Thoracic aorta (tissue), 2 donors: ENCODE measurements at regions not wholly inside any gene's neighbourhood (a gene's known extent, or its start where the extent isn't known, plus 50 kb on each side); places are given as distances from the start of the nearest gene placed in this dataset.
"Not testable (repeated sequence)": the region's sequence is repeated elsewhere in the genome, so short reads cannot be mapped to it uniquely, and the experiment has no call there.

Experiments
- ATAC-seq: fragments of 150-250 bp; one replicate; pipeline ENCODE4 v1.8.0; 2017; ENCODE audit warnings: low read depth; ENCODE audit not compliant: insufficient number of reproducible peaks, low FRiP score
- DNase-seq: peaks from one replicate; pipeline ENCODE4 v3.0.0-alpha.2; 2020; ENCODE audit warnings: low spot score
- H3K27ac ChIP-seq, 2 donors: fragments of 200-600 bp; sonication (generic); 1 replicate in 1 of 2; 2 replicates in 1 of 2; pipeline ENCODE4 v1.5.1; 2016; ENCODE audit warnings: mild to moderate bottlenecking in 2 of 2, moderate library complexity in 2 of 2
- H3K27me3 ChIP-seq: fragments of 200-600 bp; sonication (generic); replicated peaks from 2 replicates; pipeline ENCODE4 v1.6.0; 2016; ENCODE audit warnings: mild to moderate bottlenecking; ENCODE audit not compliant: insufficient read depth
- H3K36me3 ChIP-seq: fragments of 200-600 bp; sonication (generic); one replicate; pipeline ENCODE4 v1.5.1; 2016
- H3K4me1 ChIP-seq, 2 donors: fragments of 200-600 bp; sonication (generic); 1 replicate in 1 of 2; 2 replicates in 1 of 2; pipeline versions ENCODE4 v1.5.1 to v1.6.0; 2016; ENCODE audit warnings: low read depth in 2 of 2, mild to moderate bottlenecking in 1 of 2; ENCODE audit not compliant: control insufficient read depth in 1 of 2
- H3K4me3 ChIP-seq: fragments of 200-600 bp; sonication (generic); 2 replicates; pipeline ENCODE4 v1.5.1; 2016; ENCODE audit warnings: mild to moderate bottlenecking
- H3K9me3 ChIP-seq: fragments of 200-600 bp; sonication (generic); 2 replicates; pipeline ENCODE4 v1.5.1; 2016
- TF ChIP-seq, protein P1 (sequence below): fragments of 200-600 bp; sonication (generic); IDR thresholded peaks from one replicate; pipeline ENCODE4 v1.5.1; 2019; ENCODE audit warnings: antibody characterized with exemption

DNA sequence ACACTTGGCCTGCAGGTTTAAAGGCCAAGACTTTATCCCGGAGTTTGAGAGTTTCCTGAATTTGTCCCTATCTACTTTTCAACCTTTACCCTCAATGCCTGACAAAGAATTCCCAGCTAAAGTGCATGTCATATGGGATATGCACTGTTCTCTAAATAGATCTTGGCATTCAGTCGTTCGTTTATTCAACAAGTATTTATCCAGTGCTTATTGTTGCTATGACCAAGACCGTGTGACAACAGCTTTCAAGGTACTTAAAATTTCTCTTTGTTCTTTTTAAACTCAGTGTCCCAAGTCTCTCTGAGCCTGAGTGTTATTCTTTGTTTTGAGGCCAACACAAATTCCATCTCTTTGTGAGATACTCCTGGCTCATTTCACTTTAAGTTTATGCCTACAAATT is 133.4 kb downstream of the RGPD3 start:
- Histone ChIP-seq H3K4me1 (no peaks in the 10 kb centered on the region), H3K9me3 (no peaks in the 10 kb centered on the region), H3K27me3 (no peaks in the 10 kb centered on the region), H3K27ac (no peak overlapping the region), H3K4me3 (no peak overlapping the region), H3K36me3 (no peaks in the 10 kb centered on the region)
- ATAC-seq (no peak), DNase-seq (no peak)
- TF ChIP-seq, protein P1, sequence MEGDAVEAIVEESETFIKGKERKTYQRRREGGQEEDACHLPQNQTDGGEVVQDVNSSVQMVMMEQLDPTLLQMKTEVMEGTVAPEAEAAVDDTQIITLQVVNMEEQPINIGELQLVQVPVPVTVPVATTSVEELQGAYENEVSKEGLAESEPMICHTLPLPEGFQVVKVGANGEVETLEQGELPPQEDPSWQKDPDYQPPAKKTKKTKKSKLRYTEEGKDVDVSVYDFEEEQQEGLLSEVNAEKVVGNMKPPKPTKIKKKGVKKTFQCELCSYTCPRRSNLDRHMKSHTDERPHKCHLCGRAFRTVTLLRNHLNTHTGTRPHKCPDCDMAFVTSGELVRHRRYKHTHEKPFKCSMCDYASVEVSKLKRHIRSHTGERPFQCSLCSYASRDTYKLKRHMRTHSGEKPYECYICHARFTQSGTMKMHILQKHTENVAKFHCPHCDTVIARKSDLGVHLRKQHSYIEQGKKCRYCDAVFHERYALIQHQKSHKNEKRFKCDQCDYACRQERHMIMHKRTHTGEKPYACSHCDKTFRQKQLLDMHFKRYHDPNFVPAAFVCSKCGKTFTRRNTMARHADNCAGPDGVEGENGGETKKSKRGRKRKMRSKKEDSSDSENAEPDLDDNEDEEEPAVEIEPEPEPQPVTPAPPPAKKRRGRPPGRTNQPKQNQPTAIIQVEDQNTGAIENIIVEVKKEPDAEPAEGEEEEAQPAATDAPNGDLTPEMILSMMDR, result no peak

DNA sequence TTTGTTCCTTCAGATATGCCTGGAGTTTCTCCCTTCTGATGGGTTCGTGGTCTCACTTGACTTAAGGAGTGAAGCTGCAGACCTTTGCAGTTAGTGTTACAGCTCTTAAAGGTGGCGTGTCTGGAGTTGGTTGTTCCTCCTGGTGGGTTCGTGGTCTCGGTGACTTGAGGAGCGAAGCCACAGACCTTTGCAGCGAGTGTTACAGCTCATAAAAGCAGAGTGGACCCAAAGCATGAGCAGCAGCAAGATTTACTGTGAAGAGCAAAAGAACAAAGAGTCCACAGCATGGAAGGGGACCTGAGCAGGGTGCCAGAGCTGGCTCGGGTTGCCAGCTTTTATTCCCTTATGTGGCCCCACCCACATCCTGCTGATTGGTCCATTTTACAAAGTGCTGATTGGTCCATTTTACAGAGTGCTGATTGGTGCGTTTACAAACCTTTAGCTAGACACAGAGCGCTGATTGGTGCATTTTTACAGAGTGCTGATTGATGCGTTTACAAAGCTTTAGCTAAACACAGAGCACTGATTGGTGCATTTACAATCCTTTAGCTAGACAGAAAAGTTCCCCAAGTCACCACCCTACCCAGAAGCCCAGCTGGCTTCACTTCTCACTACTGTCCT is 134.8 kb downstream of the RGPD3 start:
- not testable (repeated sequence) for ATAC-seq, H3K27ac ChIP-seq, H3K9me3 ChIP-seq, H3K36me3 ChIP-seq, DNase-seq, H3K4me1 ChIP-seq, H3K4me3 ChIP-seq, H3K27me3 ChIP-seq

DNA sequence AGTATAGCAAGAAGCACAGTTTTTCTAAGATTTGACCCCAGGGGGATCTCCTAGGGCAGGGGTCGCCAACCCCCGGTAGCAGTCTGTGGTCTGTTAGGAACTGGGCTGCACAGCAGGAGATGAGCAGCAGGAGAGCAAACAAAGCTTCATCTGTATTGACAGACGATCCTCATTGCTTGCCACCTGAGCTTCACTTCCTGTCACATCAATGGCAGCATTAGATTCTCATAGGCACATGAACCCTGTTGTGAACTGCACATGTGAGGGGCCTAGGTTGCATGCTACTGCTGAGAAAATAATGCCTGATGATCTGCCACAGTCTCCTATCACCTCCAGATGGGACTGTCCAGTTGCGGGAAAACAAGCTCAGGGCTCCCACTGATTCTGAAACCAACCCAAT is 136.2 kb downstream of the RGPD3 start:
- no peak overlapping the region for H3K4me3 ChIP-seq
- no peaks in the 10 kb centered on the region for H3K9me3 ChIP-seq
- H3K27me3 ChIP-seq, result no peaks in the 10 kb centered on the region
- H3K4me1 ChIP-seq, result no peaks in the 10 kb centered on the region
- DNase-seq (no peak), ATAC-seq (no peak)
- TF ChIP-seq, protein P1, result no peak
- H3K36me3 ChIP-seq, result no peaks in the 10 kb centered on the region
- no peak overlapping the region for H3K27ac ChIP-seq

DNA sequence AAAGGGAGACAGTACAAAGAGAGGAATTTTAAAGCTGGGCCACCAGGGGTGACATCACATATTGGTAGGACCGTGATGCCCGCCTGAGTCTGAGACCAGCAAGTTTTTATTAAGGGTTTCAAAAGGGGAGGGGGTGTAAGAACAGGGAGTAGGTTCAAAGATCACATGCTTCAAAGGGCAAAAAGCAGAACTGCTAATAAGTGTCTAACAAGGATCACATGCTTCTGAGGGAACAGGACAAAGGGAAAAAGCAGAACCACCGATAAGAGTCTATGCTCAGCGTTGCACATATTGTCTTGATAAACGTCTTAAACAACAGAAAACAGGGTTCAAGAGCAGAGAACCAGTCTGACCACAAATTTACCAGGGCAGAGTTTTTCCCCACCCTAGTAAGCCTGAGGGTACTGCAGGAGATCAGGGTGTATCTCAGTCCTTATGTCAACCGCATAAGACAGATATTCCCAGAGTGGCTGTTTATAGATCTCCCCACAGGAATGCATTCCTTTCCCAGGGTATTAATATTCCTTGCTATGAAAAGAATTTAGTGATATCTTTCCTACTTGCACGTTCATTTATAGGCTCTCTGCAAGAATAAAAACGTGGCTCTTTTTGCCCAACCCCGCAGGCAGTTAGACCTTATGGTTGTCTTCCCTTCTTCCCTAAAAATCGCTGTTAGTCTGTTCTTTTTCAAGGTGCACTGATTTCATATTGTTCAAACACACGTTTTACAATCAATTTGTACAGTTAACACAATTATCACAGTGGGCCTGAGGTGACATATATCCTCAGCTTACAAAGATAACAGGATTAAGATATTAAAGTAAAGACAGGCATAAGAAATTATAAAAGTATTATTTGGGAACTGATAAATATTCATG is 136.5 kb upstream of the UXS1 start:
- not testable (repeated sequence) for H3K4me1 ChIP-seq, ATAC-seq

DNA sequence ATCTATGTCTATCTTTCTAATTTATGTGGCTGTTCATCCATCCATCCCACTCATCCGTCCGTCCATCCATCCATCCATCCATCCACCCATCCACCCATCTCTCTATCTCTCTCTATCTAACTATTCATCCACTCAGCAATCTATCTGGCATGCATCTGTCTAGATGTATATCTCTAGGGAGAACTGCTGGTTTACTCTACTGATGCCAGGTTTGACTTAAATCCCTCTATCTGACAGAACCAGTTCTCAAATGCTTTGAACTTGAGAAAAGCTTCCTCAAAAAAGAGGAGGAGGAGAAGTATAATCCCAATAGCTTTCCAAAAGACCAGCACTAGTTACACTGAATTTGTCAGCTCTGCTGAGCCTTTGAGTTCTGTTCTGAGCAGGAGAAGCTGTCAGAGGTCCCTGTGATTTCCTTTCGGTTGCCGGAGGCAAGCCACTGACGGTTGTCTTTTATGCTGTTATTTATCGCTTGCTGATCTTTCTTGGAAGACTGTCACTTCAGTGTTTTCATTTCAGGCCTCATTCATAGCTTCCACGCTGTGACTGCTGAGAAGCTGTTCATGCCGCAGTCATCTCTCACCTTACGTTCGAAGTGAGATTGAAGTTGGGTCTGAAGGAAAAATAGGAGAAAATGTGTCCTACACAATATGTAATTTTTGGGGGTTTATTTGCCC is 129.4 kb upstream of the UXS1 start:
- no peaks in the 10 kb centered on the region for H3K36me3 ChIP-seq
- no peaks in the 10 kb centered on the region for H3K9me3 ChIP-seq
- TF ChIP-seq, protein P1, result no peak
- H3K4me3 ChIP-seq, result no peak overlapping the region
- no peaks in the 10 kb centered on the region for H3K4me1 ChIP-seq
- DNase-seq, result no peak
- no peaks in the 10 kb centered on the region for H3K27me3 ChIP-seq
- no peak overlapping the region for H3K27ac ChIP-seq
- no peak for ATAC-seq

More for the DNA sequence above, 136.5 kb upstream of the UXS1 start:
- H3K9me3 ChIP-seq, H3K36me3 ChIP-seq, DNase-seq, H3K27me3 ChIP-seq, H3K27ac ChIP-seq, H3K4me3 ChIP-seq: not testable (repeated sequence)

DNA sequence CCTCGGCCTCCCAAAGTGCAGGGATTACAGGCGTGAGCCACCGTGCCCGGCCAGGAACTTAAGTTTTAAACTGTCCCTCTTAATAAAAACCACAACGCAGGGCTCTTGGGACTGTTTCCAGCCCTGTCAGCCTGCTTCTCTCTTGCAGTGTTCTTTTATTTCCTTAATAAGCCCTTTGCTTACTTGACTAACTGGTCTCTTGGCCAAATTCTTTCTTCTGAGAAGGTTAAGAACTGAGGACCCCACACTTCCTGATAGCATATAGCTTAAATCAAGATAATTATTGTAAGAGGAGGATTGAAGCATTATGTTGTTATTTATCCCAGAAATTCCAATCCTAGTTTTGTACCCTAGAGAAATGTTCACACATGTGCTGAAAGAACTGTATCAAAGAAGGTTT is 128.2 kb upstream of the UXS1 start:
- Histone ChIP-seq H3K4me3 (no peak overlapping the region), H3K4me1 (no peaks in the 10 kb centered on the region), H3K36me3 (no peaks in the 10 kb centered on the region), H3K9me3 (no peaks in the 10 kb centered on the region), H3K27ac (no peak overlapping the region), H3K27me3 (no peaks in the 10 kb centered on the region)
- no peak for ATAC-seq
- TF ChIP-seq, protein P1, result no peak
- DNase-seq, result no peak

DNA sequence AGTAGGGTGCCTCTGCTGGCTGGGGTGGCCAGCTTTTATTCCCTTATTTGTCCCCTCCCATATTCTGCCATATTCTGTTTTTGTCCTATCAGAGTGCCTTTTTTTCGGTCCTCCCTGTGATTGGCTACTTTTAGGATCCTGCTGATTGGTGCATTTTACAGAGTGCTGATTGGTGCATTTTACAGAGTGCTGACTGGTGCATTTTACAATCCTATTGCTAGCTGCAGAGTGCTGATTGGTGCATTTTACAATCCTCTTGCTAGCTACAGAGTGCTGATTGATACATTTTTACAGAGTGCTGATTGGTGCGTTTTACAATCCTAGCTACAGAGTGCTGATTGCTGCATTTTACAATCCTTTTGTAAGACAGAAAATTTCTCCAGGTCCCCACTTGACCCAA is 126.3 kb upstream of the UXS1 start:
- not testable (repeated sequence) for H3K36me3 ChIP-seq, DNase-seq

More for the DNA sequence above, 126.3 kb upstream of the UXS1 start:
- H3K27me3 ChIP-seq, H3K4me1 ChIP-seq, ATAC-seq, H3K27ac ChIP-seq, H3K4me3 ChIP-seq, H3K9me3 ChIP-seq: not testable (repeated sequence)
